Right lobe of liver (tissue), 4 donors: ENCODE measurements at regions not wholly inside any gene's neighbourhood (a gene's known extent, or its start where the extent isn't known, plus 50 kb on each side); places are given as distances from the start of the nearest gene placed in this dataset.

Experiments
- POLR2A ChIP-seq: fragments of 450-650 bp; IDR thresholded peaks from one replicate; pipeline ENCODE4 v1.6.1; 2017; ENCODE audit warnings: antibody characterized with exemption, mild to moderate bottlenecking
- TF ChIP-seq, protein P1 (sequence below), 4 donors: fragments of 200-600 bp in 3 of 4; fragments of 450-650 bp in 1 of 4; IDR thresholded peaks; one replicate each; pipeline versions ENCODE4 v1.5.1 to v1.8.0; 2016 to 2022; ENCODE audit warnings: antibody characterized with exemption in 4 of 4, mild to moderate bottlenecking in 2 of 4
- donor health status: DM: no; HTN: no; CAD: no.
- donor health status: DM: no; HTN: no; CAD: no.
- donor health status: DM: no; HTN: yes; CAD: no.

- TF ChIP-seq POLR2A: no peak
- TF ChIP-seq, protein P1, sequence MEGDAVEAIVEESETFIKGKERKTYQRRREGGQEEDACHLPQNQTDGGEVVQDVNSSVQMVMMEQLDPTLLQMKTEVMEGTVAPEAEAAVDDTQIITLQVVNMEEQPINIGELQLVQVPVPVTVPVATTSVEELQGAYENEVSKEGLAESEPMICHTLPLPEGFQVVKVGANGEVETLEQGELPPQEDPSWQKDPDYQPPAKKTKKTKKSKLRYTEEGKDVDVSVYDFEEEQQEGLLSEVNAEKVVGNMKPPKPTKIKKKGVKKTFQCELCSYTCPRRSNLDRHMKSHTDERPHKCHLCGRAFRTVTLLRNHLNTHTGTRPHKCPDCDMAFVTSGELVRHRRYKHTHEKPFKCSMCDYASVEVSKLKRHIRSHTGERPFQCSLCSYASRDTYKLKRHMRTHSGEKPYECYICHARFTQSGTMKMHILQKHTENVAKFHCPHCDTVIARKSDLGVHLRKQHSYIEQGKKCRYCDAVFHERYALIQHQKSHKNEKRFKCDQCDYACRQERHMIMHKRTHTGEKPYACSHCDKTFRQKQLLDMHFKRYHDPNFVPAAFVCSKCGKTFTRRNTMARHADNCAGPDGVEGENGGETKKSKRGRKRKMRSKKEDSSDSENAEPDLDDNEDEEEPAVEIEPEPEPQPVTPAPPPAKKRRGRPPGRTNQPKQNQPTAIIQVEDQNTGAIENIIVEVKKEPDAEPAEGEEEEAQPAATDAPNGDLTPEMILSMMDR (IDR thresholded peaks at IDR 0.05): no peak
Measured at GRCh38 chr1:90826834-90827233, 109.7 kb upstream of the BARHL2 start.
